Iris pigment epithelial cell (primary cell): ENCODE measurements at regions not wholly inside any gene's neighbourhood (a gene's known extent, or its start where the extent isn't known, plus 50 kb on each side); places are given as distances from the start of the nearest gene placed in this dataset.
"Not testable (repeated sequence)": the region's sequence is repeated elsewhere in the genome, so short reads cannot be mapped to it uniquely, and the experiment has no call there.

Experiments used
- DNase-seq: peaks from one replicate; pipeline ENCODE4 v3.0.0-alpha.2; 2011; ENCODE audit warnings: low read depth

DNA sequence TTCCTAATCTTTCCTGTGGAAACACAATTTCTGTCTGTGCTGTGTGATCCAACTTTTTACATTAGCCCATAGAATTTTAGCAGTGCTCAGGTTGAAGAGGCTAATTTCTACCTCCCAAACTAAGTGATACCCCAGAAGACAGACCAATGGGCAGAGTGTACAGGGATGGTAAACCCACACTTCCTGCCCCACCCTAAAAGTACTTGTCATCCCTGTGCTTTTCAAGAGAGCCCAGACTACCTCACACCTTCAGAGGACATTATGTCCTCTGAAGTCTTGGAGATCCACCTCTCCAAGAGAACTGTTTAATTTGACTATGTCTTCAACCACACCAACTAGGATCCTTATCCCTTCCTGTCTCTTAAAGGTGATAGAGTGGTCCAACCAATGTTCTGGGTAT is 82.0 kb upstream of the ACSL1 start:
- no peak for DNase-seq

DNA sequence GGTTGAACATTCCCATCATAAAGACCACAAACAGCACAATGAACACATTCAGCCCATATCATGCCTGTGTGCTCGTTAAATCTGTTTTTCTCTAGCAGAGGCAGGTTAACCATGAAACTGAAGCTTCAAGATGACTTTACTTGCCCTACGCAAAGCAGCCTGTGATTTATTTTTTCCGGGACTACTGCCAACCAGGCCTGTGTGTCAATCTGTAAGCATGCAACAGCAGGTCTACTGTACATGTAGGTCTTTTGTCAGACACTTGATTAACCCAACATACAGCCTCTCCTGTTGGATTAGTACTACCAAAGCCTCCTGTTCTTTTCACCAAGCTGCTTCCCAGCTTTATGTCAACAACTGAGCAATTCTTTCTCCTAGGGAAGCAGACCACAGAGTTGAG is 85.5 kb upstream of the ACSL1 start:
- peak; percentile 90 for DNase-seq

DNA sequence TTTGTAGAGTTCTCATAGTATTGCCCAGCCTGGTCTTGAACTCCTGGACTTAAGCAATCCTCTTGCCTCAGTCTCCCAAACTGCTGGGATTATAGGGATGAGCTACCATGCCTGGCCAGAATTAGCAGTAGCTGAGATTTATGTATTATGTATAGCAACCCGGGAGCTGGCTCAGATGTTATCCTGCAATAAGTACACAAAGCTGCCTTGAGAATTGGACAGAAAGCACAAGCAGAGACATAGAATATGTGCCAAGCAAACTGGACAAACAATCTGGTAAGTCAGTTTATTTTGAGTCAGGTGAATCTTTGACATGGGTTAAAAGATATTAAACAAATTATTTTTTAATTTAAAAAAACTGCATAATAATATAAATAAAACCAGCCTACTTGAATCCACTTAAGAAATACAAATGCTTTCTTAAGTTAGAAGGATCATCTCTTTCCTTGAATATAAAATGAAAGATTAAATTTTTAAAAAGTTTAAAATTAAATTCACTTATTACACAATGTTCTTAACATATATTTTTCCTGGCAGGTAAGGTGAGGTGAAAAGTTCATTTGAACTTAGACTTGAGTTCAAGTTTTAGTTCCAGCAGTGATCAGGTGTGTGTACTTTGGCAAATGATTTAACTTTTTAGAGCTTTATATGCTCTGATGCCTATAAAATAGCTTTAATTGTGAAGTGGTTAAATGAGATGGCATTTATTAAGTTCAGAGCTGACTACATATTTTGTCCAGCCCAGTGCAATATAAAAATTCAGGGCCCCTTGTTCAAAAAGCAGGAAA is 87.8 kb upstream of the ACSL1 start:
- no peak for DNase-seq

GRCh38 chr4:184918799-184919198 is 93.0 kb upstream of the ACSL1 start:
- not testable (repeated sequence) for DNase-seq

- no peak for DNase-seq
Observed at GRCh38 chr4:184921456-184921855, 95.7 kb upstream of the ACSL1 start.

DNA sequence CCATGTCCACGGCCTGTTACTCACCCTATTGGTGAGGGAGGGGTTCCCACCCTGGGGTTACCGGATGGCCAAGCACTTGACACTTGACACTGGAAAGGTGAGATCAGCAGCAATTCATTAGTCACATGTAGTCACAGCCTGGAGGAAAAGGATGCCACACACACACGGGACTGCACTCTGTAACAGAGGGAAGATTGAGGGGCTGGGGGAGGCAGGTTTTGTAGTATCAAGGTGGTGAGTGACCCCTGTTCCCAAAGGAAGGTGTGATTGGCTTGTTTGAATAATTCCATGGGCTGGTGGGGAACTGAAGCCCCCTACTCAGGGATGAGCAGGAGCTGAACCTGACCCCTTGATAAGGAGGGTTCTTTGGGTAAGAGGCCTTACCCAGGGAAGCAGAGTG is 96.0 kb upstream of the HELT start:
- no peak for DNase-seq

DNA sequence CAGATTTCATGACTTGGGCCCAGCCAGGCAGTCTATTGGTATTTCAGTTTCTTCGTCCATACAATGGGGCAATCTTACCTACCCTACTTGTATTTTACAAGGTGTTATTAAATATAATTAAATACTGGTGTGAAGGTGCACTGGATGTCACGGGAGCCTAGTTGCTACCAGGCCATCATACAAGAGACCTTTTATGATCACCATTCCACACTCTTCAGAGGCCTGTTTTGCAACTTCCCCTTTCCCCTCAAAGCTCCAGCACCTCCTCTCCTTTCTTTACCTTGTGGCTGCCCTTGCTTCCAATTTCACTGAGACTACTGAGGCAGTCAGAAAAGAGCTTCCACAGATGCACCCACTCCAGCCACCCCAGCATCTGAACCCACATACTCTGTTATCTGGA is 93.8 kb upstream of the HELT start:
- no peak for DNase-seq

- DNase-seq, result no peak
Observed at GRCh38 chr4:184929476-184929875, 88.8 kb upstream of the HELT start.

GRCh38 chr4:184930026-184930425 is 88.3 kb upstream of the HELT start:
- DNase-seq, result no peak

GRCh38 chr4:184932343-184932742 is 85.9 kb upstream of the HELT start:
- DNase-seq, result no peak

GRCh38 chr4:184933311-184933710 is 85.0 kb upstream of the HELT start:
- DNase-seq, result no peak

DNA sequence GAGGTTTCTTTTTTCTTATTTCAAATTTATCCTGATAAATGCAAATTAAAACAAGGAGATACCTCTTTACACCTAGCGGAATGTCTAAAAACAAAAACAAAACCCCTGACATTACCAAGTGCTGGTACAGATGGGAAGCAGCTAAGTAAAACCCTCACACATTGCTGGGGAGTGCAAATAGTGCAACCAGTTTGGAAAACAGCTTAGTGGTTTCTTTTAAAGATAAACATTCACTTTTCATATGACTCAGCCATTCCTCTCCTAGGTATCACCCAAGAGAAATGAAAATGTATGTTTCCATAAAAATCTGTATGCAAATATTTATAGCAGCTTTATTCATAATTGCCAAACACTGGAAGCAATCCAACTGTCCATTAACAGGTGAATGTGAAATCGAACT is 84.1 kb upstream of the HELT start:
- DNase-seq, result peak; percentile 61

DNA sequence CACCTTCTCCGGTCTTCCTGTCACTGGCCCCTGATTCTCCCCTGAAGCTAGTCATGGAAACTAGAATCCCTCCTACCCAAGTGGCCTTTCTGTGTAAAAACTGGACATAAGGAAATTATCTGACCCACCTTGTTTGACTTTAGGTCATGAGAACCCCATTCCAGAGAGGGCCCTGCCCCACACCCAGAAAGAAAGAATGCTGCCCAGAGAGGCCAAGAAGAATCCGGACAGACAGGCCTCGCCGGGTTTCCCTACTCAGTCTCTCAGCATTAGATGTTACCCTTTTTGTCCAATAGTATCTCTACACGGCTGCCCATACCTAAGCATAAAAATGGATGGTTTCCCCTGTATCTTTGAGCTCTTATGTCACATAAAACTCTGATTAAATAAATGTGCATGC is 83.3 kb upstream of the HELT start:
- no peak for DNase-seq

GRCh38 chr4:184936071-184936470 is 82.2 kb upstream of the HELT start:
- no peak for DNase-seq

DNA sequence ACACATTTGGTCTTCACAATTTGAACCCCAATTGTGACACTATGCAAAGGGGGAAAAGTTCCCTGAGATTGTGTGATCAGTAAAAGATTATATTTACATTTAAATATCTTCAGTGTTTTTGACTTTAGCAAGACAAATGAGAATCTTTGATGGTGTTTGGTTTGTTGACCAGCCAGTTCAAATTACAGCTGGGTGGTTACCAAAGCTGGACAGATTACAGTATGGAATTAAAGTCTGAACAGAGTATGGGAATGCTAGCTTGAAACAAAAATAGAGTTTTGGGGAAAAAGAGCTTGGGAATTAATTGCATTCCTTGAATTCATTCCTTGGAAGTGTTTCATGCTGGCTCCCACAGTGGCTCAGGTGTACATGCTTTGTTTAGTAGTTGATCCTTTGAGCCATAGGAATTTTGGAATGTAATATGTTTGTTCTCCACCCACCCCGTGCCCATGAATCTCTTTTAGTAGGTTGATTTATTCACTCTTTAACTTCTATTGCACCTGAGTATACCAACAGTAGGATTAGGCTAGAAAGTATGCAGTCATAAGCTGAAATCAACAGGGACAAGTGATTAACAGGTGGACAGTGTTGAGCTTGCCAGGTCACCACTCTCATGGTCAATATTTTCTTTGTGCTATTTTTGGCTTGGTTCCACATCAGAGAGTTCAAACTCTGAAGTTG is 81.1 kb upstream of the HELT start:
- DNase-seq, result no peak

GRCh38 chr4:184937745-184938144 is 80.5 kb upstream of the HELT start:
- DNase-seq, result no peak

GRCh38 chr4:184938871-184939270 is 79.4 kb upstream of the HELT start:
- DNase-seq, result no peak

- no peak for DNase-seq
Observed at GRCh38 chr4:184939978-184940377, 78.3 kb upstream of the HELT start.

- DNase-seq, result no peak
Observed at GRCh38 chr4:184940500-184940899, 77.8 kb upstream of the HELT start.

GRCh38 chr4:184941671-184942418 is 76.4 kb upstream of the HELT start:
- no peak for DNase-seq

- DNase-seq, result peak; percentile 10
Observed at GRCh38 chr4:184942444-184943425, 75.6 kb upstream of the HELT start.

DNA sequence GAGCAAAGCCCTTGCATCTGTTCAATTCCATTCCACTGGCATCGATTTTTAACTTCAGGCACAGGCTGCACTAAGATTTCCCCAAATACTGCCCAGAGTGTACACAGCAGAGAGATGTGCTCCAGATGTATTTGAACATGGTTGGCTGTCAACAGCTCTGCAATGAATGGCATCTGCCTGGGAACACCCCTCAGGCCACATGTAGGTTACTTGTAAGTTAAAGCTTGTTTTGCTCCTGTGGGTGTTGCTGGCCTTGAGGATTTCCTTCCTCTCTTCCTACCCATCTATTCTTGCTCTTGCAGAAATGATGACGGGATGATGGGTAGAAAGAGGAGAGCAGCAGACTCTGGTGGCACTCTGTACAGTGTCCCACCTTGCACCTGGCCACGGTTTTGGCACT is 69.3 kb upstream of the HELT start:
- DNase-seq, result no peak
